Hematopoietic multipotent progenitor cell treated with erythropoietin and hydrocortisone succinate and interleukin-3 and kit ligand, for 17 days (in vitro differentiated cells): ENCODE measurements at regions not wholly inside any gene's neighbourhood (a gene's known extent, or its start where the extent isn't known, plus 50 kb on each side); places are given as distances from the start of the nearest gene placed in this dataset.
A peak's percentile ranks its signal among the peaks of the same experiment; 100 is the strongest.

ENCODE experiments used
- DNase-seq: peaks from one replicate; pipeline ENCODE4 v3.0.0-alpha.2; 2015; ENCODE audit warnings: low spot score

DNA sequence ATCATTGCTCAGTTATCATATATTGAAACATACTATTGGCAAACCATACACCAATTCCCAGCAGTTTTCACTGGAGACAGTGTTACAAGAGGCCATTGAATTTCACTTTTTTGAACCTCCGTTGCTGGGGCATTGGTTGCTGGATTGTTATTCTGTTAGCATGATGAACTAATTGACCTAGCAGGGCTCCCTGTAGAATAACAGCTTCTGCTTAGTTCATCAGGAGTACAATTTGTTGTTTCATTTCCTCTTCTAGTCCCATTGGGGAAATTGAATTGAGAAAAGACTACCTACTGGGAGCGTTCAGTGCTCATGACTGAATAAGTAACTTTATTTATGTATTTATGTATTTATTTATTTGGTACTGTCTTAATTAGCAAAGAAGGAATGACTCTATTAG, 151.6 kb downstream of the SLIT2 start:
- no peak for DNase-seq

DNA sequence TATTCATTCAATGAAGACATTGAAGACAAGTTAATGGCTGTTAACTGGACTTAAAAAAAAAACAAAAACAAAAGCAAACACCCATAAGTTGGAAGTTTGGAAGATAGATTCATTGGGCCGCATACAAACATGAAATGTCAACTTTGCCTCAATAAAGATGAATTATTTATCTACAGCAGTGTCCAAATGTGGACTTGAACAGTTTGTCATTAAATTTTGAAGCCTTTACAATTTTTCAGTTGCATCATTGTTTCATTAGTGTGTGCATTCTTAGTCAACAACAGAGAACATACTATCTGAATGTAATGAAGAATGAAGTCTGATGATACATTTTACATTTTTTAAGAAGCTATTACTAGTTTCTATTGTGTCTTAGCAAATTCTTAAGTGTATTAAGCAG, 152.1 kb downstream of the SLIT2 start:
- DNase-seq: no peak

DNA sequence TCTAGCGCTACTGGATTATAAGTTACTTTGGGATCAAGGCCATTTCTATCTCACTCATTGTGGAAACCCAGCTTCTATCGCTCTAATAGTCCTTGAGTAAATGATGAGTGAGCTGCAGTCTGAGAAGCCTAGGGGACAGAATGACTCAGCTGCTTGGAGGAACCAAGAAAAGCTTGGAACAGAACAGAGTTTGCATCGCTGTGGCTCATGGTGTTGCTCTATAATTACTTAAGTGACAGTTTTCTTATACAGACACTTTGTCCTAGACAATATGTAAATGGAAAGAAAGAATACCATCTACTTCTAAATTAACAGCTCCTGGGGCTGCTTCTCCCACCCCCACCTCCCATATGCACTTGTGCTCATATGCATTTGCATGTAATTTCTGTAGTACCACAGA, 156.9 kb downstream of the SLIT2 start:
- DNase-seq: no peak

DNA sequence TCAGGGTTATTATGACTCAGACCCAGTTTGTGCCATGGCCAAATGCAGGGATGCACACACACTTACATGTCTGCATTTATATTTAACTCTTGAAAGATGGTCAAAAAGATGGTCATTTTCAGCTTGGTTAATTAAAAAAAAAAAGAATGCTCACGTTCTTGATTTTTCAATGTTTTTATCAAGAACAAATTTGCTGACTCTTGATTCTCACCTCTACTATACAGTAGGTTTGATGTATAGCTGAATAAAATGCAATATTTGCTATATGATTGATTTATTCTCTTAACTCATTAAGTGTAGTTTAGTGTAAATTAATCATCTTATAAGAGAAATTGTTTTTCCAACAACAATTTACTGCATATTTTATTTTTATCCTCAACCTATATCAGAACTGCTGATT, 160.4 kb downstream of the SLIT2 start:
- no peak for DNase-seq

DNA sequence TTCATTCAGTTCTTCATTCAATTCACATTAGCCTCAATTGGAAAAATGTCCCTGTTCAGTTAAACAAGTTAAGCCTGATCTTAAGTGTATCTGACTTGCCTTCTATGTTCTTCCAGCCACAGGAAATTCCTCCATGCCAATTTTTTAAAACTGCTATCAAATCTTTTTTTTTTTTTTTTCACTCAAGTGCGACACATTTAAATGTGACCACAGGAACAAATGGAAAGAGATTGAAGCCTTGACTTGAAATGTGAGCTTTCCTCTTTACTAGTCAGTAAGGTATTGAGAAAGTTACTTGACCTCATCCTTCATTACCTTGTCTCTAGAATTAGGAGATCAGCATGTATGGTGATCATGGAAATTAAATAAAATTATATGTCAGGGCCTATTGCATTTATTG, 165.1 kb downstream of the SLIT2 start:
- DNase-seq: no peak

DNA sequence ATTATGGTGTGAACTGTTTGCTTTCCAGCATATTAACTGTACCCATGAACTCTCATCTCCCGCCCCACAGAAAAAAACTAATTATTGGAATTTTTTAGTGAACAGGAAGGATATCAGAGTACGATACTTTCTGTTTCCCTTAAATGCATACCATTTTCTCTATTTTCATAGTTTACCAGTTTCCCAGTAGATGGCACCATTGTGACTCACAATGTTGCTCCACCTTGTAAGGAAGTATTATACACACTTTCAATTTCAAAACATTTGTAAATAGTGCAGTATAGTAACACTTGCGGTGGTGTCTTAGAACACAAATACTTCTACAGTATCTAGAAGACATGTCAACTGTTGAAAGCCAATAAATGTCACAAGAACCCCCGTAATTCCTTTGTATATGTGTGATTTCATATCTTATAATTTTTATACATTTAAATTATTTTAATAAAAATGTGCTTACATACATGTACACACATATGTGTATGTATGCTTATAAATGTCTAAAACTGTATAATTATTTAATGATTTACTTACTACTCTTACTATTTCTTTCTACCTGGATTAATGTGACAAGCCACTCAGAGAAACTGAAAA, 167.3 kb downstream of the SLIT2 start:
- DNase-seq: peak; percentile 26

DNA sequence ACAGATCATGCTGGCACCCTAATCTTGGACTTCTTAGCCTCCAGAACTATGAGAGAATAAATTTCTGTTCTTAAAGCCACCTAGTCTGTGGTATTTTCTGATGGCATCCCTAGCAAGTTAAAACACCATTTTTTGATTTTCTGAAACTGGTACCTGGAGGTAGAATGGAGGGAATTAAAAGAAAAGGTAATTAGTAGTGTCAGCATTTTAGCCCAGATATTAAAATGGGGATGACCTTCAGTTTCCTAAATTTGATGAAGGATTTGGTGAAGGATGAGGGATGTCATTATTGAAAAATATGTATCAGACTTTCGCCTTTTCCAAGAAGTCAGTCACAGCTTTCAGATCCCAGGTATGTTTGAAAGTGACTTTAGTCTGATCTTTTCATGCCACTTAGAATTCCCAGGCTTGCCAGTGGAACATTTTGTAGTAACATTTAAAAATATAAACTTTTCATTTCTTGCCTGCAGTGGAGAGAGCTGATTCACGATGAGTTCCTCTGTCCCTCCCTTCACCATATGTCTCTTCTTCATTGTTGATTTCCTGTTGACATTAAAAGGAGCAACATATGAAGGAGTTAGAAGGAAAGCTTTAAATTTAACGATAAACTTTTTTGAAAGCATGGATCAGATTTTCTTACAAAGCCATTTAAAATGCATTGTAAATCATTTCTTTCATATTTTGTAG, 169.4 kb downstream of the SLIT2 start:
- no peak for DNase-seq

DNA sequence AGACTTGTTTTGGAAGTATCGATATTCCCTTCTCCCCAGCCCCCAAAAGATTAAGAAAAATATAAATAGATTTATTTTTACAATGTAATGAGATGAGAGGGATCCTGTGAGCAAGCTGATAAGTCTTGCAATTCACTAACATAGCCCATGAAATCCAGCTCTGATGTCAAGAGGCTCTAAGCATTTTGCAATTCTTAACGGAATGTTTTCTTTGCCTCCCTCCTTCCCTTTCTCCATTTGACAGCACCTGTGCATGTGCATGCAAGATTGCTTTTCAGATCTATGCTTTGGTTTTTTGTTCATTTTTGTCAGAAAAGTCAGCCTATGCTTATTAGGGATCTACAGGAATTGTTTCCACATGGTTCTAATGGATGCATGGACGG, 169.9 kb downstream of the SLIT2 start:
- no peak for DNase-seq

DNA sequence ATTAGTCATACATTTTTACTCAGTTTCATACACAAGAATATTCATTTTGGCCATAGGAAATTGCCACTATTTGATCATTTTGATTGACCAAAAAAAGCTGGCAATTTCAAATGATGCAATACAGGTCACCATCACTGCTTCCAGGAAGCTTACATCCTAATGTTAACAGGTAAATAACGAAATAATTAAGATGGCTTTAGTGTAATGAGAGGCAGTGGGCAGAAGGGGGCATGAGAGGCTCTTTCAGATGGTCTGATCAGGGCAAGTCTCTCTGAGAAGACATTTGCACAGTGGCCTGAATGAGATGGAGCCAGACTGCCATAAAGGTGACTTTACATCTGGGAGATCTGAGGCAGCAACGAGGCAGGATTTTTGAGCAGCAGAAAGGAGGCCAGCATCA, 170.7 kb downstream of the SLIT2 start:
- DNase-seq: peak; percentile 5

DNA sequence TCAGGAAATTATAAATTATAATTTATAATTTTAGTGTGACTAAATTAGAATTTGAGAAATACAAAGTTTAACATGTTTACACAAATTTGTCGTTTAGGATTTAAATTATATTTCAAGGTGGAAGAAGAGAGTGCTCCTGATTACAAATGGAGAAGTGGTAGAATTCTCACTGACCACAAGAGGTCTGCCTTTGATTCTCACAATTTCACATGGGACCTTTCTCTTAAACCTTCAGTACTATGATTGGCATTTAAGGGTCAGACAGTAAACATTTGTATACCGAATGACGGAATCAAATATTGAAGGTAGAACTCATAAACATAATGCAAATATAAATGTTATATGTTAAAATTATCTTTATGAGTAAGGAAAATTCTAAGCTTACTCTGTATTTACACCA, 171.7 kb downstream of the SLIT2 start:
- DNase-seq: no peak

DNA sequence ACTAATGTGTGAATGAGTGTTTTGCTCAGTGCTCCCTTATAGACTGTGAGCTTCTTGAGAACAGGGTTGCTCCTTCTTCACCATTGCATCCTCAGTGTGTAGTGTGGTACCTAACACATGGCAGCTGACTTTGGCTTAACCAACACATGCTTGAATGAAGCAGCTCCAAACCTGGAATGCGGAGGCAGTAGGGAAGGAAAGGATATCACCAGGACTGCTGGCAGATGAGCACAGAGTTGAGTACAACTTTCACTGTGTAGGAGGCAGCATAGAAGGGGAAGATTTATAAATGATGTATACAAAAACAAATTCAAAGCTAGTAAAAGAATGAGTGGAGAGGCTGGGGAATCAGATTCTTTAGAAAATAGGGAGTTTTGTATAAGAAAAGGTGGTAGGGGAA, 174.3 kb downstream of the SLIT2 start:
- DNase-seq: no peak

DNA sequence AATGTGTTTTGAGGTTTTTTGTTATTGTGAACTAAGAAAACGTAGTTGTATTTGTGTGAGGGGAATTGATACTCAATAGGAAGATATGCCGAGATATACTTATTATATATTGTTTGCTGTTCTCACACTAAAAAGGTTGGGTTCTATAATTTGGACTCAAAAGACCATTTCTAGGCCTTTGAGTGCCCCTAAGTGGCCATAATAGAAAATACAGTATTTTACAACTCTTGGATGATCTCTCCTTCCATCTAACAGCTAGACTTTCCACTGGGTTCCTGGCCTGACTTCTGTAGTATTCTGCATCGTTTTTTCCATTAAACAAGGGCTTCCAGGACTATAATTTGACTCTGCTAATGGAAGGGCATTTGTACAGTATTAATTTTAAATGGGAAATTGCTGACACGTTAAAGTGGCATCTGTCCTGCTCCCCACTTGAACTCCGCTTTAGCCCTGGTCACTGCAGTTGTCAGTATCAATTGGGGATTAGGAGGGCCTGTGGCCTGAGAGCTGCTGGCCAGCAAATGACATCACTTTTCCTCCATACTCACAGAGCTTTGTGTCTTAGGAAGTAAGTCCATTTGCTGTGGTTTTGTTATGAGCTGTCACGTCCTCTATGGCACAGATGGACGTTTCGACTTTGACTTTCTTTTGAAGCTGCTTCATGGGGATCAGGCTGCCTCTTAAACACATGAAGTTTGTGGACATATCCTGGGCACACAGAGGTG, 176.9 kb downstream of the SLIT2 start:
- no peak for DNase-seq

DNA sequence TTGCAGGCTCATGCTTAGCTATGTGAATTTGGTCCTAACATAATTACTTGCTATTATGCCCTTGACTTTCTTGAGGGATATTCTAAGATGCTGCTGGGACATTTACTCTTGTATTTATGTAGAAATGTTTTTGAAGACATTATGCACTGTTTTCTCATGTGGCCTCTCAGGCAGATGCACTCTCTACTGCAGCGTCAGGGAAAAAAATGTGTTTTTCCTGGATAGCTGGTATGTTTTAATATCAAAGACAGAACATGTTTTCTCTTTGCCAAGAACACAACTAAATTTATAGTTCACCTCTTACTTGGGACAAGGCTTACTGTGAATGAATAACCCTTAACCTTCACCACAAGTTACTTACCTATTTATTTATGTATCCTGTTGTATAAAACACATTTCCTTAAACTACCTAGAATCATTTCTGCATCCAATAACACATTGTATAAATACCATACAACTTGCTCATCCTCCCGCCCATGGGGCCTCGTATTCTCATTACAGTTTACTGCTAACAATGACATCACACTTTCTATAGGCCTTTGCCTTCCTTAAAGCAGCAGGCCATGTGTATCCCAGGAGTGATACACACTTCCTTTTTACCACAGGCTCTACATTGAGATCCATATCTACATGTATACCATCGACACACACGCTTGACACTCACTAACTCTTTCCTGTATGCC, 178.7 kb downstream of the SLIT2 start:
- no peak for DNase-seq

DNA sequence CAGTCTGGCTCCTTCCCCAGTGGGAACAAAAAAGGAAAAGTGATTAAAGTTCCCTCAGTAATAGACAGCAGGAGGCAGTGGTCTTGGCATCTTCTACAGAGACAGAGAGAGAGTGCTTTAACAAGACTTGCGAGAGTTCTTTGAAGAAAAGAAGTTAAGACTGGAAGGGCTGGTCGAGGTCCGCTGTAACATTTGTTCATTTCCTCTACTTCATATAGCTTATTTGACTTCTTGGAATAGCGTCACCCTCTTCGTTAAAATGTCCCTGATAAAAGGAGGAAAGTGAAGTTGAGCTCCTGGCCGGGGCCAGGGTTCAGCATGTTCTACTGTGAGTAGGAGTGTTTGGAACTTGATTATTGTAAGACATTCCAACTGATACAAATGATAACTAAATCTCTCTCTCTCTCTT, 179.8 kb downstream of the SLIT2 start:
- no peak for DNase-seq

DNA sequence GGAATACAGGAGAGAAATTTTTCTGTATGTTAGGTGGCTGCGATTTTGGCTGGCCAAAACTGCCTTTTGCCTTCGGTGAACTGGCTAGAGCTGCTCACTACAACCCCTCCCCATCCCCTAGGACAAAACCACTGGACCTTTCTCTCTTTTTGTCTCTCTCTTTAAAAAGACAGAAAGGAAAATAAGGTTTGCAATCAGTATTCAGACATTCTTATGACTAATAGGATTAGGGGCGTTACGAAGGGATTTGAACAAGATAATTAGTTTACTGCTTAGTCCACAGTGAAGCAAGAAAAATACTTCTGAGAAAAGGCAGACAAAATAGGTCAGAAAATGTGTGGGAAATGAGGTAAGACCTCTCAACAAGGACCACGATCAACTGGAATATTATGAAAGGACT, 180.4 kb downstream of the SLIT2 start:
- no peak for DNase-seq

DNA sequence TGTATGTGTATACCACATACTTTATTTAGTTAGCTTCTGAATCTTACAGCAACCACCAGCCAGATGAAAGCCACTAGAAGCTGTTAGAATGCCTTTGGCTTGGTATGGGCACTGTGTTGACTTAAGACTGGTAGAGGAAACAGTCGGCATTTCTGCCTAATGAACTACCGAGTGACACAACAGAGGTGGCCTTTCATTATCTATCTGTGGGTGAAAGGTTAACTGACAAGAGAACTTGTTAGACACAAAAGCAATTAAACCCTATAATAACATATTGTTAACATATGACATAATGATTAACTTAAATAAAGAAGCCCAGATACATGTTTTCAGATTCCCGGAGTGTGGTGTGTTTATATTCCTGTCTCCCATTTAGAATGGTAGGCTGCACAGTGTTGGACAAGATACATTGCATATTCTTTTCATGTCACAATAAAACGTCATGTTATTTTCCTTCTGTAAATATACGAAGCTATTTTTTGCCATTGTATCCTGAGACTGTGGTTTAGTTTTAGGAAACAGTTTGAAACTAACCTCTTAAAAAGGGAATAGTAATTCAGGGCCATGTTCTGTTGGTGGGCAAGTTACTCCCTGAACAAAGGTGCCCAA, 181.5 kb downstream of the SLIT2 start:
- DNase-seq: no peak

DNA sequence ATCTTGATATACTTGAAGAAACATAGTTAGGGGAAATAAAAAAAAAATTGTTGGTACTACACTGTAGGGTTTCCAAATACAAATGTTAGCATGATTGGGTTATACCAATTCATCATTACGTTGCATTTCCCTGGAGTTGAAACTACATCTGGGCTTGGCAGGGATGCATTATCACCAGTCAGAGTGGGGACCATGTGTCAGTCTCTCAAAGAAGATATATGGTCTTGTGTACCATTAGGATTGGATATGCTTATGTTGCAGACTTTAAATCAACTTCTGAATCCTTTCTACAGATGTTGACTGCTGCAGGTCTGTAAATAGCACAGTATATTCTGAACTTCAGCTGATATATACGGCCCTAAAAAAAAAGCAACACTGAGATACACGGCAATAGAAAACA, 188.5 kb downstream of the SLIT2 start:
- DNase-seq: no peak

DNA sequence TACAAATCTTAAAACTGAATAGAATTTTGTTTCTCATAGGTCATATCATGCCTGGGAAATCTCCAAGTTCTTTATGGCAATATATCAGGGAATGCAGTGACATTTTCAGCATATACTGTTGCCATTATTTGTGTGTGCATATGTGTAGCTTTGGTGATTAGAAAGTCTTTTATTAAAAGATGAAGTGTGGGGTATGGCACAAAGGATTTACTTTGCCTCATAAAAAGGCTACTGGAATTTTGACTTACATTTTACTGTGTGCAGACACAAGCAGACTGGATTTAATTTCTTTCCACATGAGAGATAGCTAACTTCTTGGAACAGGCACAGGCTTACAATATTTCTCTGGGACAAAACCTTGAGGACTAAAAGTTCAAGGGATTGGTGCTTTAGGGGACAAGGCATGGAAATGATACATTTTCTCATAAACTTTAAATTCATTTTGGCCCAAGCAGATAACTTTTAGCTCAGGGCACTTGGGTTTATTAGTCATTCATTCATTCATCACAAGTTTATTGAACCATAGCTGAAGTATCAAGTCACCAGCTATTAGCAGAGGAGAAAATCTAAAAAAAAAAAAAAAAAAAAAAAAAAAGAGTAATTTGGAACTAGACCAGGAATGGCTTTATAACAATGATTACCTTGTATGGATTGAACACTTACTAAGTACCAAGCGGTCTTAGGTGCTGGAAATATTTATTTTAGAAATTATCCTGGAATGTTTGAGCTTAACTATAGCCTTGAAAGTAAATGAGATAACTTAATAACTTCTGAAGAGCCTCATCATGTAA, 191.5 kb downstream of the SLIT2 start:
- DNase-seq: no peak

DNA sequence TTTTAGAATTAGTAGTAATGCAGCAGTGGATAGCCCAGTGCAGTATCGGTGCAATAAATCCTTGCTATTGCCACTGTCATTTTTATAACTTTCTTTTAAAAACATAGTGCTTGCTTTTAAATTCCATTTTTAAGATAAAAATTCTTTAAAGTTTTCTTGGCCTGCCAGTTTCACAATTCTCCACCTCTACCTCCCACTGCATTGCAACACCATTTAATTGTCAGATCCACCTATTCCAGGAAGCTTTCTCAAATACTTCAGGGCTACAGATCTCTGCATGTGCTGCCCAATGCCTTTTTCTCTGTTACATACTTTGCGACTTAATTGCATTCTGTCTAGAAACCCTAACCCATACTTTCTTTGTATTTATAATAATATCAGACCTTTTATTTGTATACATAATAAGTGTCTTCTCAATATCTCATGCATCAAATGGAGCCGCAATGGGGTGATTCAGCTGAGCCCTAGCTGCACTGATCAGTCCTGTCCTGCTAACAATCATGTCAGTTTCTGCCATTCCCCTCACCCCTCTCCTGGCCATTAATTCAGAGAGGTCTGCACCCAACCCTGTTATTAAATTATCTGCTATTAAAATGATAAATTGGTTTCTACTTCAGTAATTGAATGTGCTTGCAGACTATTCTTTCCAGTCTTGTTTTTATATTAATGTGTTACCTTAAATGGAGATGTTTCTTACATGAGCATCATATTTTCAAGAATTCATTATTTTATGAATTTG, 193.1 kb downstream of the SLIT2 start:
- no peak for DNase-seq

DNA sequence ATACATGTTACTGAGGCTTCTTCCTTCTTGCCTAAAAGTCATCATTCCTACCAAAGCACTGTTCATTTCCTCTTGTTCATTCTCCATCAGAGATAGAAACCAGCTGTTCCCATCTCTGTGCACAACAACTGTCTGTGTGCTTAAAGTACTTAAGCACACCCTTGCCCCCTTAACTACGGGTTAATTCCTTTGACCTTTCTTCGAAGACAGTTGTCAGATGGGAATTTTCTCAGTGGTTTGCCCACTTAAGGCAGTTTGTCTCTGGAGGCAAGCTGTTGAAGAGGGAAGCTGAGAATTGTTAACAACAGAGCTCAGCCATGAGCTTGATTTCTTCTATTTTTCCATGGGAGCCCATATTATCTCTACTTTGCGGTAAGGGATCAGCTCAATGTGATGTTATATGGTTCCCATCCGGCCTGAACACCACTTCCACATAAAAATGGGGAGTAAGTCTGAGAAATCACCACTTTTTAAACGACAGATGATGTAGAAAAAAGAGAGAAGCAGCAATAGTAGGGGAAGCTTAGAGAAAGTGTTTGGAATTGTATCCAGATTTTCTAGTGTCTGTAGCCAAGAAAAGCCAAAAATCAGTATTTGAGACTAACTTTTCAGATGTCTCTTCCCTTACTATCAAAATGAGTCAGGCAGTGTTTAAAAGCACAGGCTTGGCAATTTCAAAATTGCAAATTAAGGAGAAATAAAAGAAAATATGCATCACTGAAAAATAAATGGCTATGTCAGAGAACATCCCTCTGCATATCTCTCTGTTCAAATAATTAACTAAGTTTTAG, 194.4 kb downstream of the SLIT2 start:
- no peak for DNase-seq
